T-helper 2 cell treated with Interferon-gamma antibody and Interleukin-4, amounts not matched to agents 100 ng/mL and 5 ng/mL, for 36 hours (primary cell): ENCODE measurements at regions not wholly inside any gene's neighbourhood (a gene's known extent, or its start where the extent isn't known, plus 50 kb on each side); places are given as distances from the start of the nearest gene placed in this dataset.

Experiments
- intact Hi-C: fragments of 100-400 bp; cut with micrococcal nuclease; formaldehyde crosslinking; loops from one replicate; pipeline ENCODE4 v1.15.1; 2023

DNA sequence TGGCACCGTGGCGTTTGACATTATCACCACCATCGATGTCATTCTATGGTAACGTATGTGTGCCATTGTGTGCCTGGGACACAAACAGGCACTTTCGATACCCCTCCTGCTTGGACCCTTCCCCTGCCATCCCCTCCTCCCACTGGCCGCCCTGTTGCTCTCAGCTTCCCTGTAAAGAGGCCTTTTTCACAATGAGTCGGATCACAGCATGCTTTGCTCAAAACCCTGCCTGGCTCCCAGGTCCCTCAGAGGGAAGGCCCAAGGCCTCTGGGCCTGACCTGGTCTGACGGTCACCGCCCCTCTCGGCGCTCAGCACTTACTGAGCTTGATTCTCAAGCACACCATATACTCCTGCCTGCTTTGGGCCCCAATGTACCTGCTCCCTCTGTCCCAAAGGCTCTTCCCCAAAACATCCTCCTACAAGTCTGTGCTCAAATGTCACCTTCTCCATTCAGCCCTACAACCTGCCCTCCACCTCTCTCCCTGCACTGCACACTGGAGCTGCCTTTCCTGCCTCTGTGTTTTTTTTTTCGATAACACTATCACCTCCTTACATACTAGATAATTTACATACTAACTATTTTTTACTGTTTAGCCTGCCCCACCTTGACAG lies 303.8 kb downstream of the SOX9 start:
- intact Hi-C loops, result no loop called here

- intact Hi-C loops, result no loop called here
Measured at GRCh38 chr17:72425133-72425793, 304.4 kb downstream of the SOX9 start.

GRCh38 chr17:72425794-72426168 lies 305.0 kb downstream of the SOX9 start:
- intact Hi-C loops, result no loop called here

DNA sequence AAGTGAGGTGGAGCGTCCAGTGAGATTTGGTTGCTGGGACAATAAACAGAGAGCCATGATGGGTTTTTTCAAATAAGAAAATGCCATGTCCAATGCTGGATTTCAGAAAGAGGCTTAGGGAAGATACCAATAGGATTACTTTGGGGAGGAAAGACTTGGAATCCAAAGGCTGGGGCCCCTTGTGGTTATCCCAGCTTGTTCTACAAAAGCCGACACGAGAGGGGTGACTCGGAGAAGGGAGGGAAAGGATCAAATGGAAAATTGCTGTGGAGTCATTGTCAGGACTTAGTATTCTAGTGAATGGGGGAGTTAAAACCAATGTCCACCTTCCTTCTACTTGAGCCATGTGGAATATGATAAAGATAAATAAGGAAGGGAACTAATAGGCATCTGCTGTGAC lies 305.5 kb downstream of the SOX9 start:
- intact Hi-C loops, result no loop called here

GRCh38 chr17:72426948-72427760 lies 306.3 kb downstream of the SOX9 start:
- intact Hi-C loops, result no loop called here

DNA sequence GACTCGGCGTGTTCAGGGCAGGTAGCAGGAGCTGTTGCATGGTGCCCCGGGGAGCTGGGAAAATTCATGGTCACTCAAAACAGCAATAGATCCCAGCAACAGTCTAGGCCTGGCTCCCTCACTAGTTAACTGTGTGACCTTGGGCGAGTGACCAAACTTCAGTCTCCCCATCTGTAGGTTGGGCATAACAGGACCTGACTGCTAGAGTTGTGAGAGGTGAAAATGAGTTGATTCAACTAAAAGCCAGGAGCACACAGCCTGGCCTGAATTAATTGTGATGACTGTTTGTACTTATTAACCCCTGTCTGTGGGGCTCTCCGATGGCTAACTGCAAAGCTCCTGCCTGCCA lies 306.9 kb downstream of the SOX9 start:
- intact Hi-C loops, result no loop called here

DNA sequence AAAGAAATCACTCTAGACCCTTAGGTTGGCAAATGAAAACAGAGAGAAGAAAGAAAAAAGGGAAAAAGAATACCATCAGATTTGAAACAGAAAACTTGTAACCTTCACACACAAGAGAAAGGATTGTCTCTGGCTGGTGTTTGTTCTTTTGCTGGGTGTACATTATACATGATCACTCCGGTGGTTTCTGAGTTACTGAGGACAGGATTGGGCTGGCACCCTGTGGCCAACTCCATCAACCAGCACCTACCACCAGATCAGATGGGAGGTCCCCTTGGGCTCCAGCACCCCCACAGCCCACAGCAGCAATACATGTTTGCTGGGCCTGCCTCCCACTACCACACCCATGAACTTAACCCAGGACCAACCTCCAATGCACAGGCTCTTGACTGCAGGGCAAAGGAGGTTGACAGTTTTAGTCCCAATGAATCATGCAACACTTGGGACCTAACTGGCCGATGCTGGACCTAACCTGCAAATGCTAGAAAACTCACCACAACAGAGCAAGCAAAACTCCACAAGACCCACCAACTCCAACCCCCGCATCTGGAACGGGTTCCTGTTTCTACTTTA lies 308.3 kb downstream of the SOX9 start:
- intact Hi-C loops, result no loop called here

DNA sequence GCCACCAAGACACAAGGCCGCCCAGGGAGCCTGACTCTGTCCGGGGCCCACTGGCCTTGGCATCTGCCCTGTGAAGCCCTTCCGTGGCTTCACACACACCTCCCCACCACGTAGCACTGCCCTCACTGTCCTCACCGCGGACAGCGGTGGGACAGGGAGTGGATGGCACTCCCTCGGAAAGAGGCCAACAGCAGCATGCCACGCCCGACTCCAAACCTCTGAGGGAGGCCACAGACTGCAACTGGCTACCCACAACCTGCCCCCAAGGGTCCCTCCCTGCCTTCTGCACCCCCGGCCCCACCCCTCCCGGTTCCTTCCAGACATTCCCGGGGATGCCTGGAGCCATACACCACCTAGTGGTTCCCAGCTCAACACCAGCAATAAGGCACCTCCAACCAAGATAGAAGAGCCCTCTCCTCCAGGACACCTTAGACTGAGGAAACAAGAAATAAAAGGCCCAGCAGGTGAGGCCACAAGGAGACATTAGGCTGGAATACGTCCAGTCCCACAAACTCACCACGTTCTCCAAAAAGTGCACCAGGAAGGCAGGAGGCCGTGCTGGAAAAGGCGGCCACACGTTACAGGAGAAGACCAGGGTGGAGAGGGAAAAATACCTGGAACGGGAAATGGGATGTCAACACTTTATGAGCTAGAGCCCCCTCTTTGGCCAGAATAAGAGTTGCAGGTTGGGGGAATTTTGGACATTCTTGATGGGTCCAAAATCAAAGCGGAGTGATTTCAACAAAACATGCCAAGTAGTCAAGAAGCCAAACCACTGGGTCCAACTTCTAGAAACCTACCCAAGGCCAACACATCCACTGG lies 310.0 kb downstream of the SOX9 start:
- intact Hi-C loops, result no loop called here

DNA sequence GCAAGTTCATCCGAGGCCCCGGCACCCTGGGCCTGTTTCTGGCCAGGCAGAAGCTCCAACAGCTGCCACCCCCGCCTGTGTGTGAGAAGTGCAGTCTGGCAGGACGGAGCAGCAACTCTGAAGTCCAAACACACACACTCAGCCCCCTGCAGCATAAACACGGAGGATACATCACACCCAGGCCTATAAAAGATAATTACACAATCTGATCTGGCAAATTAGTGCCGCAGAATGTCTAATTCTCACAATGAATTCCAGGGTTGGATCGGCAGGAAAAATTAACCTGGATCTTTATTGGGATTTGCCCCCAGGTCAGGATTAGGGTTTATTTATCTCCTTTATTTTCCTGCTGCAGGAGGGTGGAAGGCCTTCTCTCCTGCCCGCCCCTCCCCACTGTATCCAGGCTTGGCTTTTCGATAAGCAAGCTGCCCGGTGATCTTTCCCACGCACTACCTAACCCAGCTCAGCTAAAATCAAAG lies 311.4 kb downstream of the SOX9 start:
- intact Hi-C loops, result no loop called here

- intact Hi-C loops, result no loop called here
Measured at GRCh38 chr17:72432881-72433280, 312.1 kb downstream of the SOX9 start.

DNA sequence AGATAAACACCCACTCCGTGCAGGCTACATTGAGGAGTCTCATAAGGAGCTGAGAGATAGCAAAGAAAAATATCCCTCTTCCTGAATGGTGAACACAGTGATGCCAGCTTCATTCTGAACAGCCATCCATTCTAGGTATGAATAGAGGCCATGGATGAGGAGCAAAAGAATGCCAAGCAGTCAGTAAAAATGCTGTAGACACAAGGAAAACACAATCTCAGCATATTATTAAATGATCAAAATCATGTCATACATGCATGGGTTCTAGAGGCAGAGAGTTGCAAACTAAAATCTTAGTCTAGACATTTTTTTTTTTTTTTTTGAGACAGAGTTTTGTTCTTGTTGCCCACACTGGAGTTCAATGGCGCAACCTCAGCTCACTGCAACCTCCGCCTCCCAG lies 313.0 kb downstream of the SOX9 start:
- intact Hi-C loops, result no loop called here

GRCh38 chr17:72434581-72434980 lies 313.8 kb downstream of the SOX9 start:
- intact Hi-C loops, result no loop called here

GRCh38 chr17:72434991-72435618 lies 314.3 kb downstream of the SOX9 start:
- intact Hi-C loops, result no loop called here

GRCh38 chr17:72438783-72439182 lies 318.0 kb downstream of the SOX9 start:
- intact Hi-C loops, result no loop called here

DNA sequence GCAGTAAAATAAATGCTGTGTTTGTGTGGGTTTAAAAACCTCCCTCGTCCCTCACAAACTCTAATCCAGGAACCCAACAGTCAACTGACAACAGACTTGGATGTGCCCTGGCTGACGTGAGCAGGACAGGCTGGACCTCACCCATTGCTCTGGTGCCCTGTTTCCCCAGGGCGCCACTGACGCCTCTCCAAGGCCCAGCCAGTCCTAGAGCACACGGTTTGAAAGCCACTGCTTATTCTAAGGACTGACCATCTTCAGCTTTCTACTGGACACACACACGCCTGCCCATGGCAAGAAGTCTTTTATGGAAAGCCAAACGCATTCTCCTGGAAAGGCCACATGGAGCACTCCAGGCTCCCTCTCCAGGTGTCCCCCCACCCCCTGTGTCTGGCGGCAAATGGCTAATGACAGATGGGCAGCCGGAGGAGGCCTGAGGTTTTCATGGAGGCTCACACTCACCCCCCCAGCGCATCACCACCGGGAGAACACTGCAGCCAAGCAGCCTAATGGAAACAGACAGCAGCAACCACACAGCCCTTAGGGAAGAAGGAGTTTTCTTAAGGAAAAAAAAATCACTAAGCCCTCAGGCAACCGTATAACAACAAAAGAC lies 319.2 kb downstream of the SOX9 start:
- intact Hi-C loops, result no loop called here

- intact Hi-C loops, result no loop called here
Measured at GRCh38 chr17:72440961-72441360, 320.1 kb downstream of the SOX9 start.

DNA sequence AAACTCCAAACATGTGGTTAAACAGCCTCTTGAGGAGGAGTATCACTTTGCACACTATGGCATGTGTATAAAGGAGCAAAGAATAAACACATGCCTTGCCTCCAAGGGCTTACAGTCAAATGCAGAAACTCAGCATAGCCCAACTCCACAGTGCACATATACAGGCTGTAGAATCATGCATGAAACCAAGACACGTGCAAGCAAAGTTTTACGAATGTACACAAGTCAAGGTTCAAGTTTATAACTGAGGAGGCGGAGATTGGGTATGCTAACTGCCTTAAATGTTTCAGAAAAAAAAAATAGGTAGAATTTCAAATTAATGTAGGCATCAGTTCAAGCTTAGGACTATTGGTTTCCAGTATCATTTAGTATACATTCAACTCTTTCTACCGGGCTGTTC lies 321.1 kb downstream of the SOX9 start:
- intact Hi-C loops, result no loop called here

GRCh38 chr17:72444517-72445054 lies 323.8 kb downstream of the SOX9 start:
- intact Hi-C loops, result no loop called here

DNA sequence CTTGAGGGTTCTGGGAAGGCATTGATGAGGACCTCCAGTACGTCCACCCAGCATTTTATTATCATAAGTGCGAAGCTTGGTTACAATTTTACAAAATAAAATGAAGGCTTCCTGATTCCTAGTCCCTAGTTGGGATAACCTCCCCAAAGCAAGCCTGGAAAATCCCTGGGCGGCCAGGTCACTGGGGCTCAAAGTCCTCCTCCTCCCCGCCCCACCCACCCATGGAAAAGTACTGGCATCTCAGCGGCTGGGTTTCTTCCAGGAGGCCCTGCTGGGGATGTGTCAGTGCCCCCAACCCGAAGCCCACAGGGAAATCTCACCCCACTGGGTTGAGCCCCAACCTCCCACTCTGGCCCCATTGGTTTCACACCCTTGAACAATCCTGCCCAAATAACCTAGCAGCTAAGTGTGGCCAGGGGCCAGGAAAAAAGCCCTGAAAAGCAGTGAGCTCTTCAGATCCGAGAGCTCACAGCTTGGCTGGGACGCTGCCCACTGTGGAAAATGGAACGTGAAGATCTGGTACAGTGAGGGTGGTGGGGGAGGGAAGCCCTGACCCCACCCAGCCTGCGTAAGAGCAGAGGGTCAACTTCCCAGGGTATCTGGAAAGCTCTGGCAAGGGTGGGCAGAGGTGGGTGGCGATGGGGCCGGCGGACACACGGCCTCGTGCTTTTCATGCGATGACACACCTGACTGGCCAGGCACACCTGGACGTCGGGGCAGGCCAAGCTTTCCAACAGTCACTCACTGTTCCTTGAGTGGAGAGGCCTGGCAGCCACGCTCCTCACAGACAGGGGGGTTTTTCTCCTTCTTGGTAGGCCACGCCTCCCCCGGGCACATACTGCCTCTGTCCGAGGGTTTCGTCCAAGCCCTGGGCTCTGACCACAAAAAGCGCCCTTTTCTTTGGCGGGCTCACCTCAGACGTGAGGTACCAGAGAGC lies 324.5 kb downstream of the SOX9 start:
- intact Hi-C loops, result no loop called here
